H9 (cell line): ENCODE measurements at regions not wholly inside any gene's neighbourhood (a gene's known extent, or its start where the extent isn't known, plus 50 kb on each side); places are given as distances from the start of the nearest gene placed in this dataset.

Experiments
- DNase-seq: peaks from one replicate; pipeline ENCODE4 v3.0.0-alpha.2; 2017
- H2AFZ ChIP-seq: one replicate; pipeline ENCODE4 v1.6.1; 2013; ENCODE audit warnings: mild to moderate bottlenecking, low read length, control low read depth, moderate library complexity
- H2AK5ac ChIP-seq: 2 replicates; pipeline ENCODE4 v1.6.1; 2013; ENCODE audit warnings: low read length, control low read depth, mixed read lengths; ENCODE audit not compliant: insufficient read length
- H2BK120ac ChIP-seq: one replicate; pipeline ENCODE4 v1.6.1; 2013; ENCODE audit warnings: low read depth, mild to moderate bottlenecking, low read length, control low read depth, inconsistent platforms; ENCODE audit not compliant: poor library complexity, severe bottlenecking
- H2BK12ac ChIP-seq: 2 replicates; pipeline ENCODE4 v1.6.1; 2013; ENCODE audit warnings: low read length, control low read depth, mixed read lengths, low read depth; ENCODE audit not compliant: insufficient read length
- H2BK15ac ChIP-seq: 2 replicates; pipeline ENCODE4 v1.6.1; 2013; ENCODE audit warnings: low read depth, low read length, control low read depth
- H2BK20ac ChIP-seq: one replicate; pipeline ENCODE4 v1.6.1; 2013; ENCODE audit warnings: low read depth, mild to moderate bottlenecking, low read length, control low read depth, inconsistent platforms; ENCODE audit not compliant: poor library complexity, severe bottlenecking
- H2BK5ac ChIP-seq: 2 replicates; pipeline ENCODE4 v1.6.1; 2013; ENCODE audit warnings: low read length, control low read depth, mixed read lengths; ENCODE audit not compliant: insufficient read length
- H3K14ac ChIP-seq: 2 replicates; pipeline ENCODE4 v1.6.1; 2013; ENCODE audit warnings: low read length, control low read depth; ENCODE audit not compliant: insufficient read depth
- H3K18ac ChIP-seq: 2 replicates; pipeline ENCODE4 v1.6.1; 2013; ENCODE audit warnings: low read depth, mild to moderate bottlenecking, mixed read lengths, low read length, control low read depth; ENCODE audit not compliant: insufficient read length
- H3K23ac ChIP-seq: 2 replicates; pipeline ENCODE4 v1.6.1; 2013; ENCODE audit warnings: low read length, control low read depth, mixed read lengths, low read depth; ENCODE audit not compliant: insufficient read length
- H3K23me2 ChIP-seq: 2 replicates; pipeline ENCODE4 v1.6.1; 2013; ENCODE audit warnings: low read depth, mild to moderate bottlenecking, mixed read lengths, low read length, control low read depth; ENCODE audit not compliant: insufficient read length, poor library complexity, severe bottlenecking
- H3K27ac ChIP-seq: 2 replicates; pipeline ENCODE4 v1.5.1; 2013; ENCODE audit warnings: low read length, control low read depth, mixed read lengths, low read depth; ENCODE audit not compliant: insufficient read length
- H3K27me3 ChIP-seq: 2 replicates; pipeline ENCODE4 v1.6.1; 2013; ENCODE audit warnings: low read length, control low read depth, inconsistent platforms; ENCODE audit not compliant: insufficient read depth
- H3K4ac ChIP-seq: 2 replicates; pipeline ENCODE4 v1.6.1; 2013; ENCODE audit warnings: low read depth, mild to moderate bottlenecking, control low read depth, inconsistent platforms, low read length, moderate library complexity
- H3K4me1 ChIP-seq: 2 replicates; pipeline ENCODE4 v1.6.1; 2013; ENCODE audit warnings: low read length, control low read depth, inconsistent platforms; ENCODE audit not compliant: insufficient read depth
- H3K4me2 ChIP-seq: 2 replicates; pipeline ENCODE4 v1.6.1; 2013; ENCODE audit warnings: low read length, control low read depth, mixed read lengths; ENCODE audit not compliant: insufficient read length, insufficient read depth
- H3K56ac ChIP-seq: 2 replicates; pipeline ENCODE4 v1.6.1; 2013; ENCODE audit warnings: low read depth, mild to moderate bottlenecking, mixed read lengths, low read length, control low read depth; ENCODE audit not compliant: insufficient read length
- H3K79me1 ChIP-seq: 2 replicates; pipeline ENCODE4 v1.6.1; 2013; ENCODE audit warnings: low read depth, mild to moderate bottlenecking, moderate library complexity, low read length, control low read depth, inconsistent platforms; ENCODE audit not compliant: insufficient read depth, poor library complexity, severe bottlenecking
- H3K79me2 ChIP-seq: 2 replicates; pipeline ENCODE4 v1.6.1; 2013; ENCODE audit warnings: low read length, control low read depth, inconsistent platforms; ENCODE audit not compliant: insufficient read depth
- H3K9ac ChIP-seq: 2 replicates; pipeline ENCODE4 v1.6.1; 2013; ENCODE audit warnings: low read length, control low read depth, mixed read lengths; ENCODE audit not compliant: insufficient read length; ENCODE audit errors: extremely low read depth
- H3K9me3 ChIP-seq: one replicate; pipeline ENCODE4 v1.6.1; 2013; ENCODE audit warnings: low read depth, low read length, inconsistent platforms; ENCODE audit not compliant: control insufficient read depth
- H3T11ph ChIP-seq: one replicate; pipeline ENCODE4 v1.6.1; 2013; ENCODE audit warnings: mild to moderate bottlenecking, low read length, control low read depth, inconsistent platforms
- H4K20me1 ChIP-seq: one replicate; pipeline ENCODE4 v1.6.1; 2013; ENCODE audit not compliant: control insufficient read depth, insufficient read length, insufficient read depth
- H4K5ac ChIP-seq: 2 replicates; pipeline ENCODE4 v1.6.1; 2013; ENCODE audit warnings: low read depth, mild to moderate bottlenecking, mixed read lengths, low read length, control low read depth; ENCODE audit not compliant: insufficient read length
- H4K8ac ChIP-seq: replicated peaks from 2 replicates; pipeline ENCODE4 v1.6.1; 2013; ENCODE audit warnings: low read length, control low read depth, mixed read lengths, low read depth; ENCODE audit not compliant: insufficient read length
- H4K91ac ChIP-seq: 2 replicates; pipeline ENCODE4 v1.6.1; 2013; ENCODE audit warnings: low read depth, mild to moderate bottlenecking, moderate library complexity, mixed read lengths, low read length, control low read depth; ENCODE audit not compliant: insufficient read length
- H3K27ac Mint-ChIP-seq, 3 experiments: 2 replicates in 2 of 3; 3 replicates in 1 of 3; pipeline ENCODE4 v1.8.0; 2020 to 2021; ENCODE audit warnings: mixed read lengths in 3 of 3, mild to moderate bottlenecking in 1 of 3, moderate library complexity in 1 of 3
- H3K27me3 Mint-ChIP-seq: 2 replicates; pipeline ENCODE4 v1.8.0; 2021; ENCODE audit warnings: low read depth, mild to moderate bottlenecking, moderate library complexity, mixed read lengths
- H3K36me3 Mint-ChIP-seq, 3 experiments: 2 replicates in 2 of 3; 3 replicates in 1 of 3; pipeline ENCODE4 v1.8.0; 2020 to 2021; ENCODE audit warnings: low read depth in 3 of 3, mixed read lengths in 3 of 3; ENCODE audit not compliant: insufficient read depth in 1 of 3
- H3K4me1 Mint-ChIP-seq, 2 experiments: 2 replicates each; pipeline ENCODE4 v1.8.0; 2020; ENCODE audit warnings: mixed read lengths in 2 of 2
- H3K4me3 Mint-ChIP-seq, 2 experiments: 2 replicates in 1 of 2; 3 replicates in 1 of 2; pipeline ENCODE4 v1.8.0; 2020 to 2021; ENCODE audit warnings: mild to moderate bottlenecking in 2 of 2, mixed read lengths in 2 of 2, moderate library complexity in 1 of 2
- H3K9me3 Mint-ChIP-seq, 2 experiments: 2 replicates in 1 of 2; 3 replicates in 1 of 2; pipeline ENCODE4 v1.8.0; 2020; ENCODE audit warnings: mild to moderate bottlenecking in 2 of 2, mixed read lengths in 2 of 2, moderate library complexity in 1 of 2
- CTCF ChIP-seq: fragments of 200-600 bp; sonication (generic); conservative IDR thresholded peaks from 3 replicates; pipeline ENCODE4 v1.8.0; 2021; ENCODE audit warnings: antibody characterized with exemption, mild to moderate bottlenecking
- WGBS: extraction: QIAGEN DNeasy Blood & Tissue Kit; methylation state at CpG from one replicate; pipeline ENCODE4 v1.1.7; 2013; ENCODE audit warnings: missing lambda C conversion rate, low lambda C conversion rate, mixed read lengths; ENCODE audit not compliant: insufficient read length; ENCODE audit errors: extremely low coverage; 5-methylcytosine and 5-hydroxymethylcytosine counted together

DNA sequence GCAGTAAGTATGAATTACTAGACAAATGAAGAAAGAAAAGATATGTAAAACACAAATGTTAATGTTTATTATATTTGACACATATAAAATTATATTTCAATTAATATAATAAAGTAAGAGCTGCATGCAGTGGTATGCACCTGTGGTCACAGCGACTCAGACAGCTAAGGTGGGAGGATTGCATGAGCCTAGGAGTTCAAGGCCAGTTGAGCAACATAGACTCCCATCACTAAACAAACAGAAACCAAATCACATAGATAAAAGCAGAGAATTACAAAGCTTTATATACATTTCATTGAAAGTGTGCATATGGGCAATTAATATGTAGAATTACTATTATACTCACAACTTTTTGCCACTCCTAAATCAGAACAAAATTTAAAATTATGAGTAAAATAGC lies 70.0 kb upstream of the HTATIP2 start:
- Mint-ChIP-seq H3K4me3 (no peak overlapping the region), H3K27me3 (peaks cover 2% of the 10 kb centered on the region; the same call in 1 of the 2 replicates), H3K27ac (no peak overlapping the region), H3K36me3 (no peaks in the 10 kb centered on the region), H3K4me1 (peaks cover 0 to 3% of the 10 kb centered on the region in 2 experiments; a peak in 1 of 4 replicates), H3K9me3 (no peaks in the 10 kb centered on the region)
- Histone ChIP-seq H3K23me2 (no peaks in the 10 kb centered on the region), H3K18ac (no peak overlapping the region), H3T11ph (no peak overlapping the region), H2BK120ac (no peak overlapping the region), H4K20me1 (no peaks in the 10 kb centered on the region), H4K8ac (no peak overlapping the region), H3K4me1 (no peaks in the 10 kb centered on the region), H3K79me1 (no peaks in the 10 kb centered on the region), H3K27me3 (no peaks in the 10 kb centered on the region; the same call in 1 of the 2 replicates), H3K23ac (no peak overlapping the region), H2AFZ (no peak overlapping the region), H3K27ac (no peak overlapping the region), H3K4me2 (no peak overlapping the region), H3K9ac (no peak overlapping the region), H2BK15ac (no peak overlapping the region), H3K4ac (no peak overlapping the region), H3K14ac (no peak overlapping the region), H2BK20ac (no peak overlapping the region), H2BK5ac (no peak overlapping the region), H2AK5ac (no peak overlapping the region), H4K5ac (no peak overlapping the region), H4K91ac (no peak overlapping the region), H3K9me3 (no peaks in the 10 kb centered on the region), H3K56ac (no peak overlapping the region), H2BK12ac (no peak overlapping the region), H3K79me2 (no peaks in the 10 kb centered on the region)
- no peak for DNase-seq
- WGBS: no CpG with 5 or more reads among the region's 1 CpG
- TF ChIP-seq CTCF: no peak
